ENCODE measurements at regions not wholly inside any gene's neighbourhood (a gene's known extent, or its start where the extent isn't known, plus 50 kb on each side); places are given as distances from the start of the nearest gene placed in this dataset.

DNA sequence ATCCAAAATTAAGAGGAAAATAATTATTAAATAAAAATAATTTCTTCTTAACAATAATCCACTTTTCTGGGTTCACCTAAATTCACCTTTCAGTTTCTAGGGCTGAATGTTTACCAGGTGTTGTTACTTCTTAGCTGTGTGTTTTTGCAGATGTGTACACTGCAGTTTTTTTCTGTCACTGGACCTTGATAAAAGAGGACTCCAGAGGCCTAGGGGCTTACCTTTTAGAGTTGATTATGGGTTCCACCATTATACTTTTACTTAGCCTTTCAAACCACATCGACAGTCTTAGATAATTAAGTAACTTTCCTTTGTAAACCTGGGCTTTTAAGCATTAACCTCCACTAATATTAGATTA is 766.5 kb downstream of the BCKDHB start:
- ChIA-PET CTCF (ENCODE audit: partially characterized antibody) (no interaction called here), POLR2A (ENCODE audit: partially characterized antibody) (no interaction called here)
- H2BK120ac ChIP-seq (replicated peaks; ENCODE audit: low read depth, low read length): no peak overlapping the region
- H2BK5ac ChIP-seq (ENCODE audit: low read depth, low read length): no peak overlapping the region
- no peak overlapping the region for H2AK5ac ChIP-seq (ENCODE audit: low read depth, low read length)
- H3K18ac ChIP-seq (ENCODE audit: extremely low read depth, low read length): no peak overlapping the region
- no peak overlapping the region for H3K4ac ChIP-seq (replicated peaks; ENCODE audit: insufficient read length, low read depth, low read length)
- no peaks in the 10 kb centered on the region for H4K20me1 ChIP-seq (replicated peaks in 1 of 2; ENCODE audit: control insufficient read depth in 1 of 2, insufficient read depth in 2 of 2, low read length in 2 of 2)
- H2AFZ ChIP-seq (ENCODE audit: low read length): no peak overlapping the region
- no peak overlapping the region for H4K8ac ChIP-seq (ENCODE audit: extremely low read depth, insufficient read depth, low read length)
- no peak overlapping the region for H3K23ac ChIP-seq (ENCODE audit: insufficient read length)
- WGBS, 2 experiments (ENCODE audit: extremely low coverage in 1 of 2, insufficient coverage in 1 of 2, insufficient read length in 1 of 2, insufficient replicate concordance in 2 of 2, low coverage in 1 of 2, low lambda C conversion rate in 2 of 2, missing lambda C conversion rate in 1 of 2): 100% methylated on average over 1 of the region's 1 CpG; no CpG with 5 or more reads in 1 of the 2 experiments
- no peak overlapping the region for H3K4me3 ChIP-seq (ENCODE audit: extremely low read depth in 1 of 4, insufficient read depth in 2 of 4, low read depth in 3 of 4, low read length in 4 of 4)
- no peaks in the 10 kb centered on the region for H3K9me3 ChIP-seq (ENCODE audit: insufficient read depth in 2 of 2, low read depth in 1 of 2, low read length in 1 of 2)
- TF ChIP-seq, protein P1, sequence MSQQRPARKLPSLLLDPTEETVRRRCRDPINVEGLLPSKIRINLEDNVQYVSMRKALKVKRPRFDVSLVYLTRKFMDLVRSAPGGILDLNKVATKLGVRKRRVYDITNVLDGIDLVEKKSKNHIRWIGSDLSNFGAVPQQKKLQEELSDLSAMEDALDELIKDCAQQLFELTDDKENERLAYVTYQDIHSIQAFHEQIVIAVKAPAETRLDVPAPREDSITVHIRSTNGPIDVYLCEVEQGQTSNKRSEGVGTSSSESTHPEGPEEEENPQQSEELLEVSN (IDR thresholded peaks at IDR 0.05): no peak
- TF ChIP-seq KDM5A (IDR thresholded peaks at IDR 0.05; ENCODE audit: low read length) (no peak), NRF1 (IDR thresholded peaks at IDR 0.05; ENCODE audit: low read depth, low read length) (no peak), YY1 (IDR thresholded peaks at IDR 0.05; ENCODE audit: low read depth, low read length) (no peak), EGR1 (IDR thresholded peaks at IDR 0.05; ENCODE audit: borderline replicate concordance, low read depth, low read length) (no peak), TBP (IDR thresholded peaks at IDR 0.05; ENCODE audit: low read depth, low read length) (no peak), TCF12 (IDR thresholded peaks at IDR 0.05; ENCODE audit: low read depth, low read length) (no peak), CREB1 (IDR thresholded peaks at IDR 0.05) (no peak), TEAD4 (IDR thresholded peaks at IDR 0.05; ENCODE audit: low read depth, low read length) (no peak), SIN3A (conservative IDR thresholded peaks at IDR 0.05 in 1 of 2, IDR thresholded peaks at IDR 0.05 in 1 of 2; ENCODE audit: low read depth in 1 of 2, low read length in 2 of 2) (no peak), SP1 (IDR thresholded peaks at IDR 0.05; ENCODE audit: low read depth, low read length) (no peak), HDAC6 (IDR thresholded peaks at IDR 0.05; ENCODE audit: low read depth, low read length) (no peak), BACH1 (IDR thresholded peaks at IDR 0.05; ENCODE audit: low read length) (no peak), BRCA1 (IDR thresholded peaks at IDR 0.05; ENCODE audit: low read depth, low read length) (no peak), SIX5 (IDR thresholded peaks at IDR 0.05; ENCODE audit: low read depth, low read length) (no peak), NANOG (IDR thresholded peaks at IDR 0.05; ENCODE audit: insufficient read depth, low read depth, low read length, poor library complexity, severe bottlenecking) (no peak)
- no peak overlapping the region for H2BK15ac ChIP-seq (ENCODE audit: low read length)
- no peaks in the 10 kb centered on the region for H3K4me1 ChIP-seq (replicated peaks in 1 of 4; ENCODE audit: control insufficient read depth in 3 of 4, insufficient read depth in 4 of 4, low read length in 3 of 4)
- DNase-seq (ENCODE audit: low read depth in 1 of 2, low spot score in 2 of 2) (no peak), FAIRE-seq (no peak)
- H3K23me2 ChIP-seq (ENCODE audit: low read depth, low read length): no peaks in the 10 kb centered on the region; the same call in 1 of the 2 replicates
- H2BK12ac ChIP-seq (ENCODE audit: low read depth, low read length): no peak overlapping the region
- H3K79me2 ChIP-seq (ENCODE audit: control insufficient read depth in 1 of 2, insufficient read depth in 2 of 2, low read length in 2 of 2): no peaks in the 10 kb centered on the region
- H3K79me1 ChIP-seq (ENCODE audit: low read depth, low read length): no peaks in the 10 kb centered on the region
- no peak overlapping the region for H4K91ac ChIP-seq (replicated peaks; ENCODE audit: insufficient read length, low read length)
- no peak overlapping the region for H4K5ac ChIP-seq (ENCODE audit: insufficient read length, low read depth, low read length)
- H3K14ac ChIP-seq (ENCODE audit: insufficient read length): no peak overlapping the region
- H3K9ac ChIP-seq (replicated peaks in 1 of 4; ENCODE audit: extremely low read depth in 1 of 4, low read depth in 3 of 4, low read length in 3 of 4): no peak overlapping the region
- no peak overlapping the region for H3K4me2 ChIP-seq (ENCODE audit: insufficient read depth in 1 of 2, low read depth in 2 of 2, low read length in 2 of 2)
- H3K27ac ChIP-seq (ENCODE audit: low read depth, low read length): no peak overlapping the region
- no peaks in the 10 kb centered on the region for H3K36me3 ChIP-seq (ENCODE audit: control insufficient read depth in 2 of 4, insufficient read depth in 4 of 4, low read length in 3 of 4)
- no peak overlapping the region for H3K56ac ChIP-seq (replicated peaks; ENCODE audit: insufficient read length, low read depth, low read length)
- no peaks in the 10 kb centered on the region for H3K27me3 ChIP-seq (replicated peaks in 1 of 4; ENCODE audit: control insufficient read depth in 3 of 4, extremely low read depth in 1 of 4, insufficient read depth in 3 of 4, low read length in 3 of 4)
- no peak overlapping the region for H2BK20ac ChIP-seq (ENCODE audit: low read length)

All from H1 (cell line).